Omental fat pad (tissue), 3 donors: ENCODE measurements at regions not wholly inside any gene's neighbourhood (a gene's known extent, or its start where the extent isn't known, plus 50 kb on each side); places are given as distances from the start of the nearest gene placed in this dataset.

ENCODE experiments used
- ATAC-seq: fragments of 150-250 bp; one replicate; pipeline ENCODE4 v1.9.1; 2016; ENCODE audit warnings: mild to moderate bottlenecking, moderate library complexity; ENCODE audit not compliant: low FRiP score
- DNase-seq: peaks from one replicate; pipeline ENCODE4 v3.0.0-alpha.2; 2019; ENCODE audit warnings: low spot score
- CTCF ChIP-seq, 3 donors: fragments of 450-650 bp; IDR thresholded peaks; one replicate each; pipeline ENCODE4 v1.5.1; 2016 to 2017; ENCODE audit warnings: antibody characterized with exemption in 3 of 3, mild to moderate bottlenecking in 3 of 3, moderate library complexity in 2 of 3

- ATAC-seq (no peak), DNase-seq (no peak)
- TF ChIP-seq CTCF (IDR thresholded peaks at IDR 0.05) = no peak
These were observed 103.3 kb upstream of the HTR2A start for GRCh38 chr13:47000165-47000564.

DNA sequence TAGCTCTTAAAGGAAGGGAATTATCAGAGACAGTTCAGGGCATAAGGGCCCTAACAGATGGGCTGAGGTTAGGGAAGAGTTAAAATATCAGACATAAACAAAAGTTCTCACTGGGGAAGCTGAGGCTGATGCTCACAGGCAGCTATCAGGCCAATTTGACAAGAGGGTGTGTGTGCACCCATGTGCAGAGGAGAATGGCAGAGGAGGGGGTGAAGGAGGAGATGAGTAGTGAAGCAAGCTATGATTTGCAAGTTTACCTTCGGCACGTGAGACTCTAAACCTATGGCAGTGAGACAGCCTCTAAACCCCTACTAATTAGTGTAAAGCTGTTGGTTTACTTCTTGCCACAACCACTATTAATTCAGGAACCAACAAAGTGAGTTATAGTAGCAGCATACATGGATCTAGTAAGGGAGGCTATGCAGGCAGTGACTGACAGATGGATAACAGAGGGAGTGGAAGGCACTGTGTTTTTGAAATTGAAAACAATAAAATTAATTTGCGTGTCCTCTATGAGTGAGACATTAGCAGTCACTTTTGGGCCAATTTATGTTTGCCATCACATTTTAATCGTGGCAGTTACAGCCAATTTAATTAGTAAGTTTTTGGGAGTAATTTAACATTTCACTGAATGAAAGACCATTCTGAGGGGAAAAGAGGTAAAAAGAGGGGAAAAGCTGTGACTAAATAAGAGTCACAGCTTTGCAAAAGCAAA is 99.6 kb upstream of the HTR2A start:
- no peak for DNase-seq
- TF ChIP-seq CTCF (IDR thresholded peaks at IDR 0.05) = no peak
- no peak for ATAC-seq

- no peak for ATAC-seq
- TF ChIP-seq CTCF (IDR thresholded peaks at IDR 0.05) = no peak
- DNase-seq = no peak
These were observed 99.0 kb upstream of the HTR2A start for GRCh38 chr13:46995874-46996273.

DNA sequence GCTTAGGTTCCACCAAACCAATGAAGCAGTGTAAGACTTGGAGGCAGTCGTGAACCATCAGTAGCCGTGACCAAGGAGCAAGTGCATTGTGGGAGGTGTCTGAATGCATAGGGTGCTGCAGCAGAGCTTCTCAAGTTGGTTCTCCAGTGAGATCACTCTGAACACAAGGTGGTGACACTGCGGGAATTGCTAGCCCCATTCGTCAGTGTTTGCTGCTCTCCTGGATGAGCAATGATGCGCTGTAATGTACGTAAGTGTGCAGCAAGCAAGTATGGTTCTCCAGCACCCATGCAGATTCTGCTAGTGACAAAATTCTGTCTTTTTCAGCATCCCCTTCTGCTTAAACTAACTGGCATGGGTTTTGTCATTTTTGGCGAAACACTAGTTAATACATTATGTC is 97.6 kb upstream of the HTR2A start:
- ATAC-seq (no peak), DNase-seq (no peak)
- TF ChIP-seq CTCF (IDR thresholded peaks at IDR 0.05) = no peak

DNA sequence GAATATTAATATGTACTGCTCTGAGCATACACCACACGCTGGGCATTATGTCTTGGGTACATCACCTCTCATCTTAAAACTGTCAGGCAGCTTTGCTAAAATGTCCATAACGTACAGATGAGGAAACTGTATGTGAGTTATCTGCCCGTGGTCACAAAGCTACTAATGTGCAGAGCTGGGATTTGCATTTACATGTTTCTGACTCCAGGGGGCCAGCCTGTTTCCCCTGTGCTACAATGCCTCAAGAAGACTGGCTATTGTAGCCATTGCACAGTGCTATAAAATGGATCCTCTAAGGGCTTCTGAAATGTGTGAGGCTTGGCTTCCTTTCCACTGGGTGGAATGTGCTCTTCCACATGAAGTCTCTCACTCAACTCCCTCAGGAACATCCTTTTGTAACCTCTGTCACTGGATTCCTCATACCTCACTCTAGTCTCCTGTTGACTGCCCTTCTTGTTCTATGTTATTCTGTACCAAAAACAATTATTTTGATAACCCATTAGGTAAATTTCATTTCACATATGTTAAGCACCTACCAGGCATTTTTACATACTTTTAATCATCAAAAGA is 95.6 kb upstream of the HTR2A start:
- DNase-seq = no peak
- no peak for ATAC-seq
- no peak for TF ChIP-seq CTCF (IDR thresholded peaks at IDR 0.05)

DNA sequence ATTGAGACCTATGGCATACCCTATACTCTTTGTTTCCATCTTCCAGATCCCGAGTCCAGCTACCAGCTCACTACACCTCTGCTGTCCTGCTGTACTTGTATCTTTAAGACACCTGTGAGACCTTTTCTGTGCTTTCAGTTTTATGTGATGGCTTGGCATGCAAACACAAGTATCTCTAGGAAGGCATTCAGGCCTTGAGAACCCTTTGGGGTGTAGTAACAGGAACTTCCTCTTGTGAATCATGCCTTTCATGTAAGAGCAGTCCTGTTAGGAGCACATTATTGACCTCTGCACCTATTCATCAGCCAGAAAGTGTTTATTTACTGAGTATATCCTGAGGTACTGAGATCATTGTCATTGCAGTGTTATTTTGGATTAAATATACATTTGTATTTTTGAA is 87.0 kb upstream of the HTR2A start:
- ATAC-seq = no peak
- no peak for TF ChIP-seq CTCF (IDR thresholded peaks at IDR 0.05)
- DNase-seq = no peak
